RWPE2 (cell line): ENCODE measurements at regions not wholly inside any gene's neighbourhood (a gene's known extent, or its start where the extent isn't known, plus 50 kb on each side); places are given as distances from the start of the nearest gene placed in this dataset.

Experiments used
- ATAC-seq: fragments of 200-7000 bp; cut with Tn5 transposase; 3 replicates; pipeline ENCODE4 v1.9.1; 2021; ENCODE audit warnings: low read depth
- DNase-seq: peaks from one replicate; pipeline ENCODE4 v3.0.0-alpha.2; 2020; ENCODE audit warnings: low spot score
- H3K27ac ChIP-seq: fragments of 450-650 bp; 2 replicates; pipeline ENCODE4 v1.5.1; 2017; ENCODE audit warnings: mild to moderate bottlenecking; ENCODE audit not compliant: poor library complexity, severe bottlenecking
- H3K27me3 ChIP-seq: fragments of 250-450 bp; sonication (Bioruptor Pico); 2 replicates; pipeline ENCODE4 v1.5.1; 2021; ENCODE audit warnings: mild to moderate bottlenecking, moderate library complexity; ENCODE audit not compliant: insufficient read depth, poor library complexity, severe bottlenecking
- H3K36me3 ChIP-seq: fragments of 250-450 bp; sonication (Bioruptor Pico); 2 replicates; pipeline ENCODE4 v1.5.1; 2020; ENCODE audit warnings: low read depth, mild to moderate bottlenecking, moderate library complexity
- H3K4me1 ChIP-seq: fragments of 250-450 bp; sonication (Bioruptor Pico); 2 replicates; pipeline ENCODE4 v1.5.1; 2021; ENCODE audit warnings: mild to moderate bottlenecking, moderate library complexity; ENCODE audit not compliant: insufficient read depth, poor library complexity, severe bottlenecking
- H3K4me3 ChIP-seq: fragments of 250-450 bp; sonication (Bioruptor Pico); 2 replicates; pipeline ENCODE4 v1.5.1; 2021; ENCODE audit warnings: mild to moderate bottlenecking, moderate library complexity; ENCODE audit not compliant: severe bottlenecking
- H3K9me3 ChIP-seq: fragments of 250-450 bp; sonication (Bioruptor Pico); 2 replicates; pipeline ENCODE4 v1.5.1; 2021; ENCODE audit warnings: mild to moderate bottlenecking, moderate library complexity; ENCODE audit not compliant: severe bottlenecking
- TF ChIP-seq, protein P1 (sequence below): fragments of 450-650 bp; IDR thresholded peaks from one replicate; pipeline ENCODE4 v1.5.1; 2017; ENCODE audit warnings: mild to moderate bottlenecking, moderate library complexity; ENCODE audit not compliant: poor library complexity, severe bottlenecking

DNA sequence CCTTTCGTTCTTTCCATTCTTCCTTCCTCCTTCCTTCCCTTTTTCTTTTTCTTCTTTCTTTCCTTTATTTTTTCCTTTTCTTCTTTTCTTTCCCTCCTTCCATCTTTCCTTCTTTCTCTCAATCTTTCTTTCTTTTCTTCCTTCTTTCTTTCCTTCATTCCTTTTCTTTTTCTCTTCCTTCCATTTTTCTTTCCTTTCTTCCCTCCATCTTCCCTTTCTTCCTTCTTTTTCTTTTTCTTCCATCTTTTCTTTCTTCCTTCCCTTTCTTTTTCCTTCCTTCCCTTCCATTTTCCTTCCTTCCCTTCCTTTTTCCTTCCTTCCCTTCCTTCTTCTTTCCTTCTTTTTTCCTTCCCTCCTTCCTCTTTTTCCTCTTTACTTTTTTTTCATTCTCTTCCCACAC, 568.7 kb downstream of the GALR1 start:
- H3K4me1 ChIP-seq = no peaks in the 10 kb centered on the region
- DNase-seq (no peak), ATAC-seq (no peak)
- no peaks in the 10 kb centered on the region for H3K9me3 ChIP-seq
- no peak overlapping the region for H3K4me3 ChIP-seq
- H3K36me3 ChIP-seq = no peaks in the 10 kb centered on the region
- TF ChIP-seq, protein P1, sequence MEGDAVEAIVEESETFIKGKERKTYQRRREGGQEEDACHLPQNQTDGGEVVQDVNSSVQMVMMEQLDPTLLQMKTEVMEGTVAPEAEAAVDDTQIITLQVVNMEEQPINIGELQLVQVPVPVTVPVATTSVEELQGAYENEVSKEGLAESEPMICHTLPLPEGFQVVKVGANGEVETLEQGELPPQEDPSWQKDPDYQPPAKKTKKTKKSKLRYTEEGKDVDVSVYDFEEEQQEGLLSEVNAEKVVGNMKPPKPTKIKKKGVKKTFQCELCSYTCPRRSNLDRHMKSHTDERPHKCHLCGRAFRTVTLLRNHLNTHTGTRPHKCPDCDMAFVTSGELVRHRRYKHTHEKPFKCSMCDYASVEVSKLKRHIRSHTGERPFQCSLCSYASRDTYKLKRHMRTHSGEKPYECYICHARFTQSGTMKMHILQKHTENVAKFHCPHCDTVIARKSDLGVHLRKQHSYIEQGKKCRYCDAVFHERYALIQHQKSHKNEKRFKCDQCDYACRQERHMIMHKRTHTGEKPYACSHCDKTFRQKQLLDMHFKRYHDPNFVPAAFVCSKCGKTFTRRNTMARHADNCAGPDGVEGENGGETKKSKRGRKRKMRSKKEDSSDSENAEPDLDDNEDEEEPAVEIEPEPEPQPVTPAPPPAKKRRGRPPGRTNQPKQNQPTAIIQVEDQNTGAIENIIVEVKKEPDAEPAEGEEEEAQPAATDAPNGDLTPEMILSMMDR = no peak
- H3K27ac ChIP-seq = no peak overlapping the region
- no peaks in the 10 kb centered on the region for H3K27me3 ChIP-seq

DNA sequence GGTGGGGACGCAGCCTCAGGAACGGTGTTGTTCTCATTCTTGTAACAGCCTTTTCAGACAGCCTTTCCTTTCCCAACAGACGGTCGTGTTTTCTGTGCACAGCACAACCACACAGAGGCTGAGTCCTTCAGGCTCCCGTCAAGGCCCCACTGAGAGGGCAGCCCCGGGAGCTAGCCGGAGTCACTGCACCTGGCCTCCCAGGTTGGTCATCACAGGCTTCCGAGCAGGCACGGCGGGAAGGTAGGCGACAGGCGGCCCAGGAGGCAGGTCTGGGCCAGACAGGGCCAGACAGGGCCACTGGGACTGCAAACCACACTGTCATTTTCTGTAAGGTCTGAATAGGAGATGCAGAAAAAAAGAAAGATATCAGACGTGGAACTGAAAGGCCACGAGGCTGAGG, 570.8 kb downstream of the GALR1 start:
- TF ChIP-seq, protein P1 = no peak
- ATAC-seq = no peak

DNA sequence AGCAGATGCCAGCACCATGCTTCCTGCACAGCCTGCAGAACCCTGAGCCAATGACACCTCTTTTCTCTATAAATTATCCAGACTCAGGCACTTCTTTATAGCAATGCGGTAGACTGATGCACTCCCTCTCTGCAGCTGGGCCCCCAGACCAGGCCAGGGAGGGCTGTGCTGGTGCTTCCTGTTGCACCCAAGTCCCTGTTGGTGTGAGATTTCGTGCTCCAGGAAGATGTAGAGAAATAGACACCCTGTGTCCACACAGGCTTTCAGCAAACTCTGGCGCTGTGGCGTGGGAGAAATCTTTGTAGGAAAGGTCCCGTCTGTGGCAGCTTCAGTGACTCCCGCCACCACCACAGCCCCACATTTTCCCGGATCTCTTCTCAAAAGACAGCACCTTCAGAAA, 572.2 kb downstream of the GALR1 start:
- Histone ChIP-seq H3K9me3 (no peaks in the 10 kb centered on the region), H3K4me1 (no peaks in the 10 kb centered on the region), H3K36me3 (no peaks in the 10 kb centered on the region), H3K27me3 (no peaks in the 10 kb centered on the region), H3K4me3 (no peak overlapping the region), H3K27ac (no peak overlapping the region)
- DNase-seq (no peak), ATAC-seq (no peak)
- TF ChIP-seq, protein P1 = no peak

More for the DNA sequence above, 570.8 kb downstream of the GALR1 start:
- H3K36me3 ChIP-seq = no peaks in the 10 kb centered on the region
- DNase-seq = no peak
- no peak overlapping the region for H3K27ac ChIP-seq
- no peaks in the 10 kb centered on the region for H3K27me3 ChIP-seq
- H3K9me3 ChIP-seq = no peaks in the 10 kb centered on the region
- H3K4me1 ChIP-seq = no peaks in the 10 kb centered on the region
- no peak overlapping the region for H3K4me3 ChIP-seq

DNA sequence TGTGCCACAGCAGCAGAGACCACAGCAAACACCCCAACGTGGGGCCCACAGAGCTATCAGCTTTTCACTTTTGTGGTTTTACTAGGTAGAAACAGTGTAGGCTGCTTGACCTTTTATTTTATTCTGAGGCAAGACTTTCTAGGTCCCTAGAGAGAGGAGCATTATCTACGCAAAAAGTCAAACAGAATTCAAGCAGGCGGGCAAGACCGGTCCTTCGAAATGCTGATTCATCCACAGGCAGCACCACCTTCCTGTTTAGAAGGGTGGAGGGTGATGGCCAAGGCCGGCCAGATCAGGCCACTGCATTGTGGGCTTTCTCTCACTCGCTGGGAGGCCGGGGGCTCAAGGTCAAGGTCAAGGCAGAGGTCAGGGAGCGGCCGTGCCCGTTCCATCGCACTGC, 573.0 kb downstream of the GALR1 start:
- H3K4me1 ChIP-seq = no peaks in the 10 kb centered on the region
- no peak for ATAC-seq
- H3K27ac ChIP-seq = no peak overlapping the region
- no peaks in the 10 kb centered on the region for H3K27me3 ChIP-seq
- H3K4me3 ChIP-seq = no peak overlapping the region
- no peaks in the 10 kb centered on the region for H3K36me3 ChIP-seq
- TF ChIP-seq, protein P1 = no peak
- DNase-seq = no peak
- H3K9me3 ChIP-seq = no peaks in the 10 kb centered on the region

DNA sequence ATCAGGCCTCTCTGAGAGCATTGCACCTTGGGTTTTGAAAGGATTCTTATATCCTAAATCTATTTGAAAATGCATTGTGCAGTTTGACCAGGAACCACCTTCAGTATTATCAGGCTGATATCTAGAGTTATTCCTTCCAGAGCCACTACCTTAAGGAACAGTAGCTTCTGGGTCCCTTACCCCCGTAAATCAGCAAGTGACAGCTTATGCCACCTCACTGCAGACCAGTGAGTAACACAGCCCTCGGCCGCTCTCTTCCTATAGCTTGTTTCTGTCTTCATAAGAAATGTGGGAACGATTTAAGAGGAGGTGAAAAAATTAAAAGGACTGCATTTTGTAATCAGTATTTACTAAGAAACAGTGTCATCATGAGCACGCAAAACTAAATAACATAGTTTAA, 584.2 kb downstream of the GALR1 start:
- no peaks in the 10 kb centered on the region for H3K4me1 ChIP-seq
- H3K9me3 ChIP-seq = no peaks in the 10 kb centered on the region
- no peak overlapping the region for H3K4me3 ChIP-seq
- H3K27me3 ChIP-seq = peaks cover 2% of the 10 kb centered on the region
- DNase-seq (no peak), ATAC-seq (no peak)
- TF ChIP-seq, protein P1 = no peak
- no peaks in the 10 kb centered on the region for H3K36me3 ChIP-seq
- H3K27ac ChIP-seq = no peak overlapping the region
